Breast epithelium (tissue), 4 donors: ENCODE measurements at regions not wholly inside any gene's neighbourhood (a gene's known extent, or its start where the extent isn't known, plus 50 kb on each side); places are given as distances from the start of the nearest gene placed in this dataset.

Source experiments
- DNase-seq, 2 donors: peaks; one replicate each; pipeline ENCODE4 v3.0.0-alpha.2; 2019; ENCODE audit warnings: low spot score in 2 of 2
- H3K27ac ChIP-seq, 2 donors: fragments of 200-600 bp; sonication (generic) in 1 of 2; one replicate each; pipeline ENCODE4 v1.5.1; 2016 to 2019; ENCODE audit warnings: mild to moderate bottlenecking in 1 of 2
- H3K27me3 ChIP-seq, 2 donors: fragments of 200-600 bp; sonication (generic) in 1 of 2; one replicate each; pipeline versions ENCODE4 v1.5.1 to v1.6.0; 2017 to 2019; ENCODE audit warnings: control low read depth in 1 of 2, mild to moderate bottlenecking in 1 of 2
- H3K36me3 ChIP-seq: fragments of 200-600 bp; one replicate; pipeline ENCODE4 v1.5.1; 2019
- H3K4me1 ChIP-seq, 2 donors: fragments of 200-600 bp; sonication (generic); one replicate each; pipeline ENCODE4 v1.5.1; 2016 to 2019; ENCODE audit warnings: control low read depth in 1 of 2
- H3K4me3 ChIP-seq, 3 donors: fragments of 200-600 bp; sonication (generic); 1 replicate in 2 of 3; 2 replicates in 1 of 3; pipeline ENCODE4 v1.5.1; 2016 to 2019; ENCODE audit warnings: mild to moderate bottlenecking in 3 of 3, moderate library complexity in 2 of 3
- H3K9me3 ChIP-seq, 2 donors: fragments of 200-600 bp; sonication (generic) in 1 of 2; one replicate each; pipeline ENCODE4 v1.5.1; 2016 to 2019; ENCODE audit warnings: control low read depth in 1 of 2
- POLR2A ChIP-seq: fragments of 450-650 bp; IDR thresholded peaks from one replicate; pipeline ENCODE4 v1.6.1; 2016; ENCODE audit warnings: antibody characterized with exemption, mild to moderate bottlenecking, moderate library complexity
- POLR2AphosphoS5 ChIP-seq, 3 donors: sonication (generic); formaldehyde crosslinking; IDR thresholded peaks; one replicate each; pipeline ENCODE4 v1.6.1; 2017; ENCODE audit warnings: antibody characterized with exemption in 3 of 3
- intact Hi-C: fragments of 100-400 bp; cut with DNase I; formaldehyde crosslinking; loops from one replicate; pipeline ENCODE4 v1.15.1; 2023; ENCODE audit warnings: low total_unique reads
- TF ChIP-seq, protein P1 (sequence below), 3 donors: fragments of 450-650 bp; IDR thresholded peaks; one replicate each; pipeline ENCODE4 v1.5.1; 2016 to 2017; ENCODE audit warnings: antibody characterized with exemption in 3 of 3, mild to moderate bottlenecking in 3 of 3, moderate library complexity in 3 of 3

DNA sequence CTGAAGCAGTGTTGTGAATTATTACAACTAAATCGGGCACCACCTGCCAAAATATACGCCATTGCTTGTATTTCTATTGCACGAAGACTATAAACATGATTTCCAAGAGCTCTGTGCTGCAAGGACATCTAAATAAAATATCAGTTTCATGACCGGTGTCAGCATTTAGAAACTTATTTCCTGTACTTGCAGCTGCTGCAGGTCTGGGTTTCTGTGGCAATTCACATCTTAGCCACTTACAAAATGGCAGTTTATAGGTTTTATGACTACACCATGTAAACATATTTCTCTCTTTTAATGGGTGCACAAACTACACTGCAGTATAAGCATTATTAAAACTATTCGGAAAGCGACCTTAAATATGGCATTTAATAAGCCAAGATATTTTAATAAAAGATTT is 359.4 kb downstream of the VPS13C start:
- no peaks in the 10 kb centered on the region for H3K36me3 ChIP-seq
- no peaks in the 10 kb centered on the region for H3K27me3 ChIP-seq
- TF ChIP-seq POLR2AphosphoS5 (IDR thresholded peaks at IDR 0.05) (no peak), POLR2A (no peak)
- TF ChIP-seq, protein P1, sequence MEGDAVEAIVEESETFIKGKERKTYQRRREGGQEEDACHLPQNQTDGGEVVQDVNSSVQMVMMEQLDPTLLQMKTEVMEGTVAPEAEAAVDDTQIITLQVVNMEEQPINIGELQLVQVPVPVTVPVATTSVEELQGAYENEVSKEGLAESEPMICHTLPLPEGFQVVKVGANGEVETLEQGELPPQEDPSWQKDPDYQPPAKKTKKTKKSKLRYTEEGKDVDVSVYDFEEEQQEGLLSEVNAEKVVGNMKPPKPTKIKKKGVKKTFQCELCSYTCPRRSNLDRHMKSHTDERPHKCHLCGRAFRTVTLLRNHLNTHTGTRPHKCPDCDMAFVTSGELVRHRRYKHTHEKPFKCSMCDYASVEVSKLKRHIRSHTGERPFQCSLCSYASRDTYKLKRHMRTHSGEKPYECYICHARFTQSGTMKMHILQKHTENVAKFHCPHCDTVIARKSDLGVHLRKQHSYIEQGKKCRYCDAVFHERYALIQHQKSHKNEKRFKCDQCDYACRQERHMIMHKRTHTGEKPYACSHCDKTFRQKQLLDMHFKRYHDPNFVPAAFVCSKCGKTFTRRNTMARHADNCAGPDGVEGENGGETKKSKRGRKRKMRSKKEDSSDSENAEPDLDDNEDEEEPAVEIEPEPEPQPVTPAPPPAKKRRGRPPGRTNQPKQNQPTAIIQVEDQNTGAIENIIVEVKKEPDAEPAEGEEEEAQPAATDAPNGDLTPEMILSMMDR (IDR thresholded peaks at IDR 0.05), result no peak
- H3K27ac ChIP-seq, result no peak overlapping the region
- no peaks in the 10 kb centered on the region for H3K4me1 ChIP-seq
- H3K4me3 ChIP-seq, result no peak overlapping the region
- DNase-seq, result no peak
- no peaks in the 10 kb centered on the region for H3K9me3 ChIP-seq
- intact Hi-C loops, result no loop called here

DNA sequence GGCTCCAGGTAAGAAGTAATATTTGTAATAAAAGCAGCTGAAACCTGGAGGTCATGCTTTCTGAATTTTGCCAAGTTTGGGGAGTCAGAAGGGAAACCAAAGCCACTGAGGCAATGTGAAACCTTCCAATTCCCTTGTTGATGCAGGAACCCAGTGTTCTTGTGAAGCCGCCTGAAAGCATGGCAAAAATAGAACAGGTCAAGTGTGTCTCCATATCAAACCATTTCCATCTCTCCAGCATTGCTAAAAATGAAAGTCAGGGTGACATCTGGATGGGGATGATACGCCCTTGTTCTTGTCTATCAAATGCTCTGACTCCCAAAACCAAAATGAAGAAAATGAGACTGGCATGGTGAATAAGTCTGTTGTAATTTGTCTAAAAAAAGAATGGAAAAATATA is 362.5 kb downstream of the VPS13C start:
- intact Hi-C loops, result loop anchor here (2.0 kb wide), 1 partner anchor 53 kb away; no protein-coding TSS in a partner anchor
- Histone ChIP-seq H3K4me1 (no peaks in the 10 kb centered on the region), H3K9me3 (no peaks in the 10 kb centered on the region), H3K27me3 (no peaks in the 10 kb centered on the region), H3K36me3 (no peaks in the 10 kb centered on the region), H3K4me3 (no peak overlapping the region), H3K27ac (no peak overlapping the region)
- TF ChIP-seq, protein P1 (IDR thresholded peaks at IDR 0.05), result no peak
- TF ChIP-seq POLR2A (no peak), POLR2AphosphoS5 (IDR thresholded peaks at IDR 0.05) (no peak)
- no peak for DNase-seq

DNA sequence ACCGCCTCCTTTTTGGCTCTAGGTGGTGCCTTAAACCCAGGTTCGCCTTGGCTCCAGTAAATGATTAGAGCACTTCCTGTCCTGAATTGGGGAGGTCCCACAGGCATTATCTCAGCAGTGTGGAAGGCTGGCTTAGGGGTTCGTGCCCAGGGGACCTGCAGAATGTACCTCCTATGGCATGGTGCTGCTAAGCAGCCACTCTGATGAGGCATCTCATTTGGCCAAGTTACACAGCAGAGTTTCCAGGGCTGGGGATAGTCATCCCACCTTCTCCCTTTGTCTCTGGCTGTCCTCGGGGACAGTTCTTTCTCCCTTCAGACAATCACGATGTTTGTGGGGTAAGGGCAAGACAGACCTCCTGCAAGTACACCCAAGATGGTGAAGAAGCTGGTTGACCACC is 371.2 kb downstream of the VPS13C start:
- Histone ChIP-seq H3K9me3 (peaks cover 0 to 6% of the 10 kb centered on the region in 2 donors), H3K27me3 (no peaks in the 10 kb centered on the region), H3K4me1 (no peaks in the 10 kb centered on the region), H3K27ac (no peak overlapping the region), H3K36me3 (no peaks in the 10 kb centered on the region), H3K4me3 (no peak overlapping the region)
- TF ChIP-seq POLR2A, result no peak
- TF ChIP-seq POLR2AphosphoS5 (IDR thresholded peaks at IDR 0.05), result no peak
- TF ChIP-seq, protein P1 (IDR thresholded peaks at IDR 0.05), result no peak
- DNase-seq, result no peak
- intact Hi-C loops, result no loop called here

DNA sequence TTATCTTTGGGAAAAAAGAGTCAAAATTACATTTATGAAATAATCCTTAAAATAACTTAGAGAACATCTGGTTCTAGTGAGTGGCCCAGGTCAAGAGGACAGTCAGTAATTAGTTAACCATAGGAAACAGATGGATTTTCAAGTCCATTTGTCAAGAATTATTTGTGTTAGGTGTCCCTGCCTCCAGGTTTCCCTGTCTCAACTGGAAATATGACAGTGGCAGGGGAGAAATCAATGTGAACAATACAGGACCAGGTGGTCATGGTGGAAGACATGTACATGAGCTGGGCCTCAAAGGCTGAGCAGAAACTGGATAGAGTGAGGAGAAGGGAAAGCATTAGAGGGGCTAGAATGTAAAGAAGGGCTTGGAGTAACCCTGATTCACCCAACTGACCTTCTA is 372.6 kb downstream of the VPS13C start:
- DNase-seq, result no peak
- Histone ChIP-seq H3K27ac (no peak overlapping the region), H3K4me1 (no peaks in the 10 kb centered on the region), H3K27me3 (no peaks in the 10 kb centered on the region), H3K4me3 (no peak overlapping the region), H3K9me3 (peaks cover 0 to 6% of the 10 kb centered on the region in 2 donors), H3K36me3 (no peaks in the 10 kb centered on the region)
- TF ChIP-seq, protein P1 (IDR thresholded peaks at IDR 0.05), result no peak
- no peak for TF ChIP-seq POLR2AphosphoS5 (IDR thresholded peaks at IDR 0.05)
- TF ChIP-seq POLR2A, result no peak
- intact Hi-C loops, result no loop called here

DNA sequence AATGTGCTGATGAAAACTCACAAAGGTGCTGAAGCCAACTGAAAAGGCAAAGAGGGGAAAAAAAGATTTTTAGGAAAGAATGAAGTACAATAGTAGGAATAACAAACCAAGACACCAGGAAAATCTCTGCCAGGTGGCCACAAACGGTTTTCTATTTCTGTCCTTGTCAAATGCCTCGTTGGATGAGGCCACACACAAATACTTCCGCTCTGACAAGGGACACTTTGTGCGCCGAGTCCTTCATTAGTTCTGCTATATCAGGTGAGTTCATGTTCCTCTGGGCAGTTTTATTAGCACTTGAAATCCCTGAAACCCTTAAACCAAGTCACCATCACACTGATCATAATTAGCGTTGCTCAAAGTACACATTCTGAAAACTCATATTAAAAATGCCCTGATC is 373.1 kb downstream of the VPS13C start:
- DNase-seq, result no peak
- H3K27ac ChIP-seq, result no peak overlapping the region
- intact Hi-C loops, result no loop called here
- peaks cover 0 to 6% of the 10 kb centered on the region in 2 donors for H3K9me3 ChIP-seq
- TF ChIP-seq POLR2A, result no peak
- TF ChIP-seq POLR2AphosphoS5 (IDR thresholded peaks at IDR 0.05), result no peak
- TF ChIP-seq, protein P1 (IDR thresholded peaks at IDR 0.05), result no peak
- no peaks in the 10 kb centered on the region for H3K27me3 ChIP-seq
- H3K36me3 ChIP-seq, result no peaks in the 10 kb centered on the region
- H3K4me3 ChIP-seq, result no peak overlapping the region
- H3K4me1 ChIP-seq, result no peaks in the 10 kb centered on the region
